Pancreas (tissue), 10 donors: ENCODE measurements at regions not wholly inside any gene's neighbourhood (a gene's known extent, or its start where the extent isn't known, plus 50 kb on each side); places are given as distances from the start of the nearest gene placed in this dataset.

Source experiments
- ATAC-seq, 4 donors: fragments of 200-7000 bp; cut with Tn5 transposase; one replicate each; pipeline versions ENCODE4 v1.8.0 to v1.9.1; 2020; ENCODE audit warnings: mild to moderate bottlenecking in 4 of 4, moderate library complexity in 4 of 4
- DNase-seq, 6 donors: peaks; one replicate each; pipeline ENCODE4 v3.0.0-alpha.2; 2020
- FAIRE-seq: peaks from 2 replicates; lab custom pipeline; 2012; peaks lifted over from hg19 to GRCh38; lab: Jason Lieb, UNC
- H3K27ac ChIP-seq, 4 donors: fragments of 200-600 bp; sonication (generic); 1 replicate in 3 of 4; 2 replicates in 1 of 4; pipeline versions ENCODE4 v1.5.0 to v1.8.0; 2020
- H3K27me3 ChIP-seq, 4 donors: fragments of 200-600 bp; one replicate each; pipeline ENCODE4 v1.8.0; 2021
- H3K36me3 ChIP-seq, 3 donors: fragments of 200-600 bp; sonication (generic) in 1 of 3; one replicate each; pipeline versions ENCODE4 v1.5.0 to v1.8.0; 2020 to 2021
- H3K4me1 ChIP-seq, 3 donors: fragments of 200-600 bp; one replicate each; pipeline ENCODE4 v1.8.0; 2021
- H3K4me3 ChIP-seq, 4 donors: fragments of 200-600 bp; sonication (generic) in 2 of 4; one replicate each; pipeline versions ENCODE4 v1.5.0 to v1.8.0; 2020 to 2021
- H3K9me3 ChIP-seq, 4 donors: fragments of 200-600 bp; one replicate each; pipeline ENCODE4 v1.8.0; 2021
- WGBS, 2 donors: extraction: QIAGEN DNeasy Blood & Tissue Kit; methylation state at CpG; one replicate each; pipeline ENCODE4 v1.1.7; 2013; 5-methylcytosine and 5-hydroxymethylcytosine counted together
- intact Hi-C, 3 donors: fragments of 100-400 bp; cut with DNase I; formaldehyde crosslinking; loops; one replicate each; pipeline versions ENCODE4 v1.11.1 to v1.14.2; 2022
- TF ChIP-seq, protein P1 (sequence below), 4 donors: fragments of 200-600 bp; sonication (generic) in 3 of 4; IDR thresholded peaks; one replicate each; pipeline versions ENCODE4 v1.5.0 to v1.8.0; 2021; ENCODE audit warnings: antibody characterized with exemption in 4 of 4
- donor health status: healthy with polysubstance abuse.
- donor health status: DM: no; HTN: no; CAD: no; lungs with moderate emphysema.
- donor health status: DM: no; HTN: no; CAD: no.
- donor health status: control.
- donor health status: control.
- donor health status: Bipolar disorder and iron deficiency.
- donor health status: DM: yes; HTN: yes; CAD: no.
- donor health status: DM: no; HTN: no; CAD: no.
- donor health status: DM: no; HTN: no; CAD: no.
- donor health status: DM: yes; HTN: yes; CAD: no.

DNA sequence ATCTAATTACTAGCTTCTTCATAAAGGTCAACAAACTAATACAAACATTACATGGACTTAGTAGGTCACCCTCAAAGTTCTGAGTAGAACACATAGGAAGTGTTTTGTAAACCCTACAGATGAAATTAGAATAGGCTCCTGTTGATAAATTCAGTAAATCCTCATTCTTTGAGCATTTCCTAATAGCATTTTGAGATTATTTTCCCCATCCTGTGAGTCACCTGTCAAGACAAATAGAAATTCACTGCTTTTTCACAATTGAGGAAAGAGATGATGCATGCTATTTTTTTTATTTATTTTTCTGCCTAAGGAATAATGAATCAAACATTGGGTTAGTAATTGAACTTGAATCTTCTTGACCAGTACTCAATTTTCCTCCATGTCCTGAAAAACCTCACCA is 666.7 kb upstream of the GOT2 start:
- Histone ChIP-seq H3K4me1 (no peaks in the 10 kb centered on the region), H3K27ac (no peak overlapping the region), H3K9me3 (no peaks in the 10 kb centered on the region), H3K4me3 (no peak overlapping the region), H3K27me3 (no peaks in the 10 kb centered on the region), H3K36me3 (no peaks in the 10 kb centered on the region)
- FAIRE-seq (no peak), ATAC-seq (no peak), DNase-seq (no peak)
- intact Hi-C loops, result no loop called here
- TF ChIP-seq, protein P1, sequence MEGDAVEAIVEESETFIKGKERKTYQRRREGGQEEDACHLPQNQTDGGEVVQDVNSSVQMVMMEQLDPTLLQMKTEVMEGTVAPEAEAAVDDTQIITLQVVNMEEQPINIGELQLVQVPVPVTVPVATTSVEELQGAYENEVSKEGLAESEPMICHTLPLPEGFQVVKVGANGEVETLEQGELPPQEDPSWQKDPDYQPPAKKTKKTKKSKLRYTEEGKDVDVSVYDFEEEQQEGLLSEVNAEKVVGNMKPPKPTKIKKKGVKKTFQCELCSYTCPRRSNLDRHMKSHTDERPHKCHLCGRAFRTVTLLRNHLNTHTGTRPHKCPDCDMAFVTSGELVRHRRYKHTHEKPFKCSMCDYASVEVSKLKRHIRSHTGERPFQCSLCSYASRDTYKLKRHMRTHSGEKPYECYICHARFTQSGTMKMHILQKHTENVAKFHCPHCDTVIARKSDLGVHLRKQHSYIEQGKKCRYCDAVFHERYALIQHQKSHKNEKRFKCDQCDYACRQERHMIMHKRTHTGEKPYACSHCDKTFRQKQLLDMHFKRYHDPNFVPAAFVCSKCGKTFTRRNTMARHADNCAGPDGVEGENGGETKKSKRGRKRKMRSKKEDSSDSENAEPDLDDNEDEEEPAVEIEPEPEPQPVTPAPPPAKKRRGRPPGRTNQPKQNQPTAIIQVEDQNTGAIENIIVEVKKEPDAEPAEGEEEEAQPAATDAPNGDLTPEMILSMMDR (IDR thresholded peaks at IDR 0.05), result no peak

DNA sequence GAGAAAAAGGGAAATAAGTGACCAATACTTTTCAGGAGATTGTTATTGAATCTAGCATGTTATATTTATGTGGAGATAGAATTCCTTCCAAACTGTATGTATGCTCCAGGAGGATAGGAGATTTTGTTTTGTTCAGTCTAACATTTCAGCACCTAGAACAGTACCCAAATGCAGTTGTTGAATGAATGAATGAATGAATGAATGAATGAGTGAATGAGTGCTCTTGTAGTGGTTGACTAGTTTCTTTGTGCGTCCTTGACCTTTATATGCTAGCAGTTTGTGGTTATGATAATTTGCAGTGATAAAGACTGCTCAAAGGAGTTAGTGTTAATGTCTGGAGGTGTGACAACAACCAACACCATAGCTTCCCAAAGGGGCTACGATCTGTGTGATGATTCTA is 663.5 kb upstream of the GOT2 start:
- DNase-seq (no peak), FAIRE-seq (no peak), ATAC-seq (no peak)
- H3K4me3 ChIP-seq, result no peak overlapping the region
- TF ChIP-seq, protein P1 (IDR thresholded peaks at IDR 0.05), result no peak
- 34 to 54% methylated on average over 2 of the region's 2 CpGs for WGBS, 2 donors
- no peaks in the 10 kb centered on the region for H3K9me3 ChIP-seq
- no peak overlapping the region for H3K27ac ChIP-seq
- no peaks in the 10 kb centered on the region for H3K4me1 ChIP-seq
- no peaks in the 10 kb centered on the region for H3K27me3 ChIP-seq
- intact Hi-C loops, result no loop called here
- no peaks in the 10 kb centered on the region for H3K36me3 ChIP-seq

DNA sequence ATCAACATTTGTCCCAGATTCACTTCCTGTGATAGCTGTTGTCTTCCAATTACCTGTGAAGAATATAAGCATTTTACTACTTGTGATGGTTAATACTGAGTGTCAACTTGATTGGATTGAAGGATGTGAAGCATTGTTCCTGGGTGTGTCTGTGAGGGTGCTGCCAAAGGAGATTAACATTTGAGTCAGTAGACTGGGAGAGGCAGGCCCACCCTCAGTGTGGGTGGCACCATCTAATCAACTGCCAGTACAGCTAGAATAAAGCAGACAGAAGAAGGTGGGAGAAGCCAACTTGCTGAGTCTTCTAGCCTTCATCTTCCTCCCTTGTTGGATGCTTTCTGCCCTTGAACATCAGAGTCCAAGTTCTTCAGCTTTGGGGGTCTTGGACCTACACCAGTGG is 660.4 kb upstream of the GOT2 start:
- intact Hi-C loops, result no loop called here
- H3K4me3 ChIP-seq, result no peak overlapping the region
- FAIRE-seq (no peak), DNase-seq (no peak), ATAC-seq (no peak)
- no peaks in the 10 kb centered on the region for H3K27me3 ChIP-seq
- H3K9me3 ChIP-seq, result no peaks in the 10 kb centered on the region
- no peak overlapping the region for H3K27ac ChIP-seq
- H3K36me3 ChIP-seq, result no peaks in the 10 kb centered on the region
- H3K4me1 ChIP-seq, result no peaks in the 10 kb centered on the region
- TF ChIP-seq, protein P1 (IDR thresholded peaks at IDR 0.05), result no peak

DNA sequence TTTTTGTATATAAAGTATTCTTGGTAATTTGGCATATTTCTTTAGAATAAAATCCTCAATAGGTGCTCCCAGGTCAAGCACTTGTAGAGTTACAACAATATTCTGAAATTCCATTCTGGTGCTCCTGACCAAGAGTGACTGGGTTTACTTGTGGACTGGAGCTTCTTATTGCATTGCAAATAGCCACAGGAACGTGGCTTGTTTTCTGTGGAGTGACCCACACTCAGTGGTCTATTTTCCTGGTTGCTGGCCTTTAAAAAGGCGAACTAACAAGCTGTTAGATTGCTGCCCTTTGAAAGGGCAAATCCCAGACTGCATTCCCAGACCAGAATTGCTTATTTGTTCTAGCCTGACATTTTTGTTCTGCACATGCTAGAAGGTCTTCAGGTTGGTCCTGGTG is 658.8 kb upstream of the GOT2 start:
- intact Hi-C loops, result no loop called here
- H3K9me3 ChIP-seq, result no peaks in the 10 kb centered on the region
- FAIRE-seq, result no peak
- no peak overlapping the region for H3K27ac ChIP-seq
- no peaks in the 10 kb centered on the region for H3K27me3 ChIP-seq
- ATAC-seq, result no peak
- TF ChIP-seq, protein P1 (IDR thresholded peaks at IDR 0.05), result no peak
- H3K36me3 ChIP-seq, result no peaks in the 10 kb centered on the region
- WGBS, 2 donors, result 29 to 47% methylated on average over 2 of the region's 2 CpGs
- DNase-seq, result no peak
- no peak overlapping the region for H3K4me3 ChIP-seq
- no peaks in the 10 kb centered on the region for H3K4me1 ChIP-seq

DNA sequence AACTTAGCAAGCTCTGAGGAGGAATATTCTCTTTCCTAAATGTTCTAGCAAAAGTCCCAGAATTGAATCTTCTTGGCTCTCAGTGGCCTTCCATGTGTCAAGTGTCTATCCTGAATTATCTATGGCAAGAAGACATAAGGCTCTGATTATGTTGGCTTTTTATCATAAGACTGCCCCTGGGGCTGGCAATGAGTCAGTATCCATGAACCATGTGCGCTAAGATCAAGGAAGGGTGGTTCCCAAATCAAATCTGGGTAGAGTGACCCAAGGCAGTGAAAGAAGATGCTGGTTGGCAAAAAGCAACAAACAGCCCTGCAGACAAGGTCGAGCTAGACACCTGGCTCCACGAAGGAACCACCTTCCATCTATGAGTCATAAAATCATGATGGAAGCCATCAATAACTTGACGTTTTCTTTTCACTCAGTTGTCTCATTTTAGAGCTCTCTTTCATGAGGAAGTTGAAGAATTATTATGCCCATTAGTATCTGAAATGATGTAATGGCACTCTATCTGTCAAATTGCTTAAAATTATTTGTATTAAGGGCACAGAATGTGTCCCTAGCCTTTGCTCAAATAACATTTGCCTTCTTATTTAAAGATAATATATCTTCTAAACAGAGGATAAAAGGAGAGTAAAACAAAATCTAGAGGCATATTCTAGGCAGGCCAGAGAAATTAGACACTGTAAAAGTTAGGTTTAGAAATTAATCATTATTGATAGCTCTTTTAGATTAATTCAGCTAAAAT is 657.7 kb upstream of the GOT2 start:
- TF ChIP-seq, protein P1 (IDR thresholded peaks at IDR 0.05), result no peak
- ATAC-seq (no peak), FAIRE-seq (no peak), DNase-seq (no peak)
- Histone ChIP-seq H3K36me3 (no peaks in the 10 kb centered on the region), H3K27ac (no peak overlapping the region), H3K4me1 (no peaks in the 10 kb centered on the region), H3K4me3 (no peak overlapping the region), H3K27me3 (no peaks in the 10 kb centered on the region), H3K9me3 (no peaks in the 10 kb centered on the region)
- intact Hi-C loops, result no loop called here
- 41 to 61% methylated on average over 4 of the region's 4 CpGs for WGBS, 2 donors
